ENCODE measurements at regions not wholly inside any gene's neighbourhood (a gene's known extent, or its start where the extent isn't known, plus 50 kb on each side); places are given as distances from the start of the nearest gene placed in this dataset.

DNA sequence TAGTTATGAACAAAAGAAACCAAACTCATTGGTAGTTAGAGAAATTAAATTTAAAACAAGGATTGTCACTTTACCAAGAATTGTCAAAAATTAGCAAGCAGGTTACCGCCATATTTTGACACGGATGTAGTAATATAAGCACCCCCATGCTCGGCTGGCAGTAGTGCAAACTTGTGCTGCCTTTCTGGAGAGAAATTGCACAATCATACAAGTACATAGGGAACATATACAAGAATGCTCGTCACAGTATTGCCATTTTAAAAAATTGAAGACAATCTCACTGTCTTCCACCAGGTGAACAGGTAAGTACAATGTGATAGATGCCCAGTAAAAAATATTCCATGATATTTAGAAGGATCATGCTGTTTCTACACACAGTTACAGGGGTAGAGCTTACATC lies 55.6 kb upstream of the SLC39A8 start:
- DNase-seq (ENCODE audit: extremely low read depth in 1 of 4, low spot score in 3 of 4) (no peak), FAIRE-seq (no peak), ATAC-seq (no peak)
- H3K4me1 ChIP-seq (replicated peaks in 1 of 2; ENCODE audit: control insufficient read depth in 2 of 2, insufficient read depth in 2 of 2, low read length in 2 of 2) = no peaks in the 10 kb centered on the region
- TF ChIP-seq CEBPB (tag; IDR thresholded peaks at IDR 0.05) (peak; percentile 44; the same call in 1 of the 2 replicates), ATF1 (CRISPR knock-in tag; IDR thresholded peaks at IDR 0.05) (no peak), ATF1 (tag; IDR thresholded peaks at IDR 0.05) (no peak)
- H3K9ac ChIP-seq (ENCODE audit: insufficient read depth in 1 of 2, low read depth in 2 of 2, low read length in 2 of 2) = no peak overlapping the region
- no peaks in the 10 kb centered on the region for H3K36me3 ChIP-seq (ENCODE audit: control insufficient read depth, insufficient read depth, low read length)
- H3K4me3 ChIP-seq = no peak overlapping the region
- no peak overlapping the region for H3K4me2 ChIP-seq (ENCODE audit: insufficient read depth, low read length)
- no peak overlapping the region for H3K27ac ChIP-seq (ENCODE audit: extremely low read depth, low read depth, low read length)
- no peaks in the 10 kb centered on the region for H4K20me1 ChIP-seq (replicated peaks; ENCODE audit: control insufficient read depth, insufficient read depth, low read length)
- no peaks in the 10 kb centered on the region for H3K9me1 ChIP-seq (ENCODE audit: control insufficient read depth, insufficient read depth, low read length)
- H3K27me3 ChIP-seq (ENCODE audit: control insufficient read depth in 2 of 2, insufficient read depth in 2 of 2, low read length in 2 of 2) = no peaks in the 10 kb centered on the region
- H2AFZ ChIP-seq (ENCODE audit: low read depth, low read length) = no peak overlapping the region
- H3K9me3 ChIP-seq (replicated peaks; ENCODE audit: control insufficient read depth, insufficient read depth, low read depth, low read length) = no peaks in the 10 kb centered on the region
- ChIA-PET POLR2A (no interaction called here), CTCF (ENCODE audit: low intra/inter-chr PET ratio) (no interaction called here)
- BruUV-seq (replicated peaks) = no TSS peak
- in situ Hi-C loops (cut with MboI) (no loop called here), intact Hi-C loops (cut with micrococcal nuclease) (no loop called here)
- H3K79me2 ChIP-seq (ENCODE audit: control insufficient read depth, insufficient read depth, low read length) = no peaks in the 10 kb centered on the region
- WGBS (ENCODE audit: insufficient coverage, low coverage, missing lambda C conversion rate) = 2% methylated on average over 4 of the region's 4 CpGs

GRCh38 chr4:102402223-102402622 lies 56.9 kb upstream of the SLC39A8 start:
- no peak for ATAC-seq
- no peak overlapping the region for H2AFZ ChIP-seq (ENCODE audit: low read depth, low read length)
- no peaks in the 10 kb centered on the region for H3K36me3 ChIP-seq (ENCODE audit: control insufficient read depth, insufficient read depth, low read length)
- CTCF ChIA-PET (ENCODE audit: low intra/inter-chr PET ratio) = no interaction called here
- no peak overlapping the region for H3K4me2 ChIP-seq (ENCODE audit: insufficient read depth, low read length)
- DNase-seq (ENCODE audit: extremely low read depth in 1 of 4, low spot score in 3 of 4) = no peak
- no peaks in the 10 kb centered on the region for H3K27me3 ChIP-seq (ENCODE audit: control insufficient read depth in 2 of 2, insufficient read depth in 2 of 2, low read length in 2 of 2)
- no peak overlapping the region for H3K27ac ChIP-seq (ENCODE audit: extremely low read depth, low read depth, low read length)
- intact Hi-C loops (cut with micrococcal nuclease) = no loop called here
- no peak overlapping the region for H3K9ac ChIP-seq (ENCODE audit: insufficient read depth in 1 of 2, low read depth in 2 of 2, low read length in 2 of 2)
- TF ChIP-seq NCOA2 (IDR thresholded peaks at IDR 0.05; ENCODE audit: partially characterized antibody in 2 of 2) = no peak
- TF ChIP-seq, protein P1, sequence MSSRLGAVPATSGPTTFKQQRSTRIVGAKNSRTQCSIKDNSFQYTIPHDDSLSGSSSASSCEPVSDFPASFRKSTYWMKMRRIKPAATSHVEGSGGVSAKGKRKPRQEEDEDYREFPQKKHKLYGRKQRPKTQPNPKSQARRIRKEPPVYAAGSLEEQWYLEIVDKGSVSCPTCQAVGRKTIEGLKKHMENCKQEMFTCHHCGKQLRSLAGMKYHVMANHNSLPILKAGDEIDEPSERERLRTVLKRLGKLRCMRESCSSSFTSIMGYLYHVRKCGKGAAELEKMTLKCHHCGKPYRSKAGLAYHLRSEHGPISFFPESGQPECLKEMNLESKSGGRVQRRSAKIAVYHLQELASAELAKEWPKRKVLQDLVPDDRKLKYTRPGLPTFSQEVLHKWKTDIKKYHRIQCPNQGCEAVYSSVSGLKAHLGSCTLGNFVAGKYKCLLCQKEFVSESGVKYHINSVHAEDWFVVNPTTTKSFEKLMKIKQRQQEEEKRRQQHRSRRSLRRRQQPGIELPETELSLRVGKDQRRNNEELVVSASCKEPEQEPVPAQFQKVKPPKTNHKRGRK (tag; IDR thresholded peaks at IDR 0.05) = 0 out of 2 replicates have a peak, but pooled peaks have one; percentile 27
- H4K20me1 ChIP-seq (replicated peaks; ENCODE audit: control insufficient read depth, insufficient read depth, low read length) = no peaks in the 10 kb centered on the region
- in situ Hi-C loops (cut with MboI) = no loop called here
- H3K9me3 ChIP-seq (replicated peaks; ENCODE audit: control insufficient read depth, insufficient read depth, low read depth, low read length) = no peaks in the 10 kb centered on the region
- H3K4me1 ChIP-seq (replicated peaks in 1 of 2; ENCODE audit: control insufficient read depth in 2 of 2, insufficient read depth in 2 of 2, low read length in 2 of 2) = no peaks in the 10 kb centered on the region
- no peaks in the 10 kb centered on the region for H3K9me1 ChIP-seq (ENCODE audit: control insufficient read depth, insufficient read depth, low read length)
- 4% methylated on average over 2 of the region's 2 CpGs for WGBS (ENCODE audit: insufficient coverage, low coverage, missing lambda C conversion rate)
- no TSS peak for BruUV-seq (replicated peaks)
- POLR2A ChIA-PET = interaction anchor here (0.6 kb wide), 1 partner anchor 624 kb away, joined by 4 read pairs; no protein-coding TSS in a partner anchor
- no peaks in the 10 kb centered on the region for H3K79me2 ChIP-seq (ENCODE audit: control insufficient read depth, insufficient read depth, low read length)
- H3K4me3 ChIP-seq = no peak overlapping the region
- no peak for FAIRE-seq

All from K562 (cell line).